Ishikawa (cell line): ENCODE measurements at regions not wholly inside any gene's neighbourhood (a gene's known extent, or its start where the extent isn't known, plus 50 kb on each side); places are given as distances from the start of the nearest gene placed in this dataset.

Source experiments
- CEBPB ChIP-seq: IDR thresholded peaks from 2 replicates; pipeline ENCODE4 v1.6.1; 2012
- RAD21 ChIP-seq: IDR thresholded peaks from 2 replicates; pipeline ENCODE4 v1.6.1; 2012; ENCODE audit warnings: low read depth
- YY1 ChIP-seq: IDR thresholded peaks from 2 replicates; pipeline ENCODE4 v1.6.1; 2012; ENCODE audit warnings: low read depth

GRCh38 chr10:117444497-117445040, 69.3 kb upstream of the PDZD8 start:
- TF ChIP-seq RAD21, result no peak
- no peak for TF ChIP-seq CEBPB
- no peak for TF ChIP-seq YY1
